Mucosa of stomach (tissue), 1 donor: ENCODE measurements at regions not wholly inside any gene's neighbourhood (a gene's known extent, or its start where the extent isn't known, plus 50 kb on each side); places are given as distances from the start of the nearest gene placed in this dataset.

Experiments
- H3K27me3 ChIP-seq: one replicate; pipeline ENCODE4 v1.7.0; 2013; ENCODE audit warnings: mild to moderate bottlenecking, low read length; ENCODE audit not compliant: control insufficient read depth, insufficient read depth
- H3K36me3 ChIP-seq: one replicate; pipeline ENCODE4 v1.7.0; 2013; ENCODE audit warnings: low read length; ENCODE audit not compliant: control insufficient read depth, insufficient read depth
- H3K4me1 ChIP-seq: one replicate; pipeline ENCODE4 v1.7.0; 2013; ENCODE audit warnings: mild to moderate bottlenecking, low read length; ENCODE audit not compliant: control insufficient read depth, insufficient read depth
- H3K4me3 ChIP-seq: one replicate; pipeline ENCODE4 v1.7.0; 2013; ENCODE audit warnings: low read length
- H3K9ac ChIP-seq: one replicate; pipeline ENCODE4 v1.7.0; 2013; ENCODE audit warnings: mild to moderate bottlenecking, low read length, moderate library complexity
- H3K9me3 ChIP-seq: one replicate; pipeline ENCODE4 v1.7.0; 2013; ENCODE audit warnings: mild to moderate bottlenecking, low read length, moderate library complexity; ENCODE audit not compliant: control insufficient read depth
- donor health status: Pancreatic carcinoma.

GRCh38 chr4:15260758-15261157 is 167.1 kb upstream of the C1QTNF7 start:
- Histone ChIP-seq H3K4me3 (no peak overlapping the region), H3K27me3 (no peaks in the 10 kb centered on the region), H3K9me3 (no peaks in the 10 kb centered on the region), H3K9ac (no peak overlapping the region), H3K4me1 (no peaks in the 10 kb centered on the region), H3K36me3 (no peaks in the 10 kb centered on the region)

DNA sequence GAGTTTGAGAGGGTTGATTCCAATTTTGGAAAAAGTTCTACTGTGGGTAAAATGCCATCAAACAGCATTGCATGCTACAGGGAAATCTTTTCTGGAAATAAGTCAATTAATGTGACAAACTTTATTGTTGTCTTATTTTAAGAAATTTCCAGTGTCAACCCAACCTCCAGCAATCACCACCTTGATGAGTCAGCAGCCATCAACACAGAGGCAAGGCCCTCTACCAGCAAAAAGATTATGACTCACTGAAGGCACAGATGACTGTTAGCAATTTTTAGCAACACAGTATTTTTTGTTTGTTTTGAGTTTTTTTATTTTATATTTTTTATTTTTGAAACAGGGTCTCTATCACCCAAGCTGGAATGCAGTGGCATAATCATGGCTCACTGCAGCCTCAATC is 165.4 kb upstream of the C1QTNF7 start:
- no peaks in the 10 kb centered on the region for H3K36me3 ChIP-seq
- no peak overlapping the region for H3K4me3 ChIP-seq
- no peaks in the 10 kb centered on the region for H3K27me3 ChIP-seq
- no peaks in the 10 kb centered on the region for H3K9me3 ChIP-seq
- no peak overlapping the region for H3K9ac ChIP-seq
- no peaks in the 10 kb centered on the region for H3K4me1 ChIP-seq

DNA sequence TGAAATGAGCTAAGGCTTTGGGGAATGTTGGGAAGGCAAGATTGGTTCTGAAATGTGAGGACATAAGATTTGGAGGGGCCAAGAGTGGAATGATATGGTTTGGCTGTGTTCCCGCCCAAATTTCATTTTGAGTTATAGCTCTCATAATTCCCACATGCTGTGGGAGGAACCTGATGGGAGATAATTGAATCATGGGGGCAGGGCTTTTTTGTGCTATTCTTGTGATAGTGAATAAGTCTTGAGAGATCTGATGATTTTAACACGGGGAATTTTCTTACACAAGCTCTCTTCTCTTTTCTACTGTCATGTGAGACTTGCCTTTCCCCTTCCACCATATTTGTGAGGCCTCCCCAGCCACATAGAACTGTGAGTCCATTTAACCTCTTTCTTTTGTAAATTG is 157.6 kb upstream of the C1QTNF7 start:
- no peaks in the 10 kb centered on the region for H3K4me1 ChIP-seq
- no peak overlapping the region for H3K4me3 ChIP-seq
- no peaks in the 10 kb centered on the region for H3K36me3 ChIP-seq
- no peak overlapping the region for H3K9ac ChIP-seq
- no peaks in the 10 kb centered on the region for H3K9me3 ChIP-seq
- no peaks in the 10 kb centered on the region for H3K27me3 ChIP-seq

- H3K4me1 ChIP-seq = no peaks in the 10 kb centered on the region
- H3K4me3 ChIP-seq = no peak overlapping the region
- H3K27me3 ChIP-seq = no peaks in the 10 kb centered on the region
- no peaks in the 10 kb centered on the region for H3K36me3 ChIP-seq
- no peak overlapping the region for H3K9ac ChIP-seq
- H3K9me3 ChIP-seq = no peaks in the 10 kb centered on the region
Observed at GRCh38 chr4:15286041-15286440, 141.8 kb upstream of the C1QTNF7 start.

- Histone ChIP-seq H3K9ac (no peak overlapping the region), H3K4me1 (no peaks in the 10 kb centered on the region), H3K36me3 (no peaks in the 10 kb centered on the region), H3K9me3 (no peaks in the 10 kb centered on the region), H3K4me3 (no peak overlapping the region), H3K27me3 (no peaks in the 10 kb centered on the region)
Observed at GRCh38 chr4:15291122-15291521, 136.7 kb upstream of the C1QTNF7 start.

DNA sequence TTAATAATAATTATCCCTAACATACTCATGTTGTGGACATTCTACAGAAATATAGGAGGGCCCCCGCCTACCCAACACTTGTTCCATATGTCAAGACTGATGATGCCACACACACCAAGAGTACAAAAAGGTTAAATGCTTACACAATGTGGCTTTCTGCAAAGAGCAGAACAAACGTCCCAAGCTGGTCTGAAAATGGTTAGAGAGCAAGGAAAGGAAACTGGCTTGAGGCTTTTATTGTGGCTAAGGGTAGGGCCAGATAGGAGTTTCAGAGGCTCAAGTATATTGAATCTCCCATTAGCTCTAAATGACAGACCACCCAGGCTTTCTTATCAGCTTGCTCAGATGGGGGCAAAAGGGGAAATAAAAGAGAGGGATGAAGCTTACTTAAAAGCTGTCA is 134.1 kb upstream of the C1QTNF7 start:
- Histone ChIP-seq H3K4me1 (no peaks in the 10 kb centered on the region), H3K9me3 (no peaks in the 10 kb centered on the region), H3K36me3 (no peaks in the 10 kb centered on the region), H3K9ac (no peak overlapping the region), H3K4me3 (no peak overlapping the region), H3K27me3 (no peaks in the 10 kb centered on the region)

GRCh38 chr4:15294202-15294601 is 133.6 kb upstream of the C1QTNF7 start:
- H3K9me3 ChIP-seq = no peaks in the 10 kb centered on the region
- H3K27me3 ChIP-seq = no peaks in the 10 kb centered on the region
- no peak overlapping the region for H3K4me3 ChIP-seq
- H3K4me1 ChIP-seq = no peaks in the 10 kb centered on the region
- no peaks in the 10 kb centered on the region for H3K36me3 ChIP-seq
- H3K9ac ChIP-seq = no peak overlapping the region

DNA sequence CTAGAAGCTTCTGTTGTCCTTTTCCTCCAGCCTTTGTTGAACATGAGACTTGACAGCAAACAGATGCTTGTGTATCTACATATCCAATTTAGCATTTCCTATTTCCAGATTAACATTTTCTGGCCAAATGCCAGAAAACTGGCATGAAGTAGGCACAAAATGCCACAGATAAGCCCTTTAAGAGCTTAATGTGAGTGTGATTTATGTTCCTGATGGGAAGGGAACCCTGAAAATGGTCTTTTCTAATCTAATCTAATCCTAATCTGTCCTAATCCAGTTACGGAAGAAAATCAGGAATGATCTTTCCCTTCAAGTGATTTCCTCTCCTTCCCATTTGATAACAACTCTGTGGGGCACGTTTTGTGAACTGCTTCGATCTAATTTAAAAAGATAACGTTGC is 133.0 kb upstream of the C1QTNF7 start:
- Histone ChIP-seq H3K4me3 (no peak overlapping the region), H3K4me1 (no peaks in the 10 kb centered on the region), H3K9me3 (no peaks in the 10 kb centered on the region), H3K9ac (no peak overlapping the region), H3K36me3 (no peaks in the 10 kb centered on the region), H3K27me3 (no peaks in the 10 kb centered on the region)

DNA sequence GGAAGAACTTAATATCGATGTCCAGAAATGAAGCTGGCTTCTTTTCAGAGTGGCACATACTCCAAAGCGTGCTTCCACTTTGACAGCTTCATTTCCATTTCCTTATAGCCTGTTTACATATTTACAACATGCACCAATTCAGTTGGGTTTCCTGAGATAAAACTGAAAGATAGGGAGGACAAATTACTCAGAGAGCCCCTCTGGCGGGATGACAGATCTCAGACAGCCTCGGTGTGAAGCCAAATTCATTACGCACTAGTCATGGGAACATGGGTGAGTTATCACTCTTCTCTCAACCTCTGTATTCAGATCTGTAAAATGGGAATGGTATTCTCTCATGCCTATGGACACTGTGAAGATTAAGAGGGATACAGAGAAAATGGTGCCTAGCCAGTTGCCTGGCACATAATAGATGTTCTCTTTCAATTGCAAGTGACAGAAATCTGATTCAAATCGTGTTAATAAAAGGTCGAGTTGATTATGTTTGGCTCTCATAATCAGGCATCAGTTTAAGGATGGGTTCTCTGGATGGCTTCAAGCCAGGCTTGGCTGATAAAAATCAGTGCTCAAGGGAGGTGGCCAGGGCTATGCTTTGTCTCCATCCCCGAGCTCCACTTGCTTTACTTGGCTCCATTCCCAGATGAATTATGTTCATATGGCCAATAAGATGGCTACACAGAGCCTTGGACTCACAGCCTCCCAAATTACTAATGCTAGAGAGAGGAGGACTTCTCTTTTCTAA is 132.2 kb upstream of the C1QTNF7 start:
- H3K27me3 ChIP-seq = no peaks in the 10 kb centered on the region
- no peak overlapping the region for H3K4me3 ChIP-seq
- H3K9ac ChIP-seq = no peak overlapping the region
- H3K36me3 ChIP-seq = no peaks in the 10 kb centered on the region
- no peaks in the 10 kb centered on the region for H3K9me3 ChIP-seq
- H3K4me1 ChIP-seq = no peaks in the 10 kb centered on the region

DNA sequence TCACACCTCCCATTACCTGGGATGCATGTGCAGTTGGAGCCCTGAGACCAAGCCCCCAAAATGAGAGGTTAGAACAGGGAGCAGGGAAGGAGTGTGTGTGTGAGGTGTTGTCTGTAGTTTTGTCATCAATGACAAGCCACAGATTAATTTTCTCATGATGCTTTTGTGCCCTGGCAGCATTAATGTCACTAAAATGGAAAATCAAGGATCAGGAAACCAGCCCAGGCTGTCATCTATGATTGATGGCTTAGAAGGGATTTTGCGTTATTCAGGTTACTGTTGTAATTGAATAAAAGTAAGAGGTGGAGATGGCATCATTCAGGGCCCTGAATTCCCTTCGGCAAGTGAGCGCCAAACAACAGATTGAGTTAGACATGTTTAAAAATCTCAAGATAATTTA is 130.5 kb upstream of the C1QTNF7 start:
- no peak overlapping the region for H3K4me3 ChIP-seq
- no peaks in the 10 kb centered on the region for H3K36me3 ChIP-seq
- H3K9me3 ChIP-seq = no peaks in the 10 kb centered on the region
- H3K4me1 ChIP-seq = no peaks in the 10 kb centered on the region
- no peaks in the 10 kb centered on the region for H3K27me3 ChIP-seq
- H3K9ac ChIP-seq = no peak overlapping the region

DNA sequence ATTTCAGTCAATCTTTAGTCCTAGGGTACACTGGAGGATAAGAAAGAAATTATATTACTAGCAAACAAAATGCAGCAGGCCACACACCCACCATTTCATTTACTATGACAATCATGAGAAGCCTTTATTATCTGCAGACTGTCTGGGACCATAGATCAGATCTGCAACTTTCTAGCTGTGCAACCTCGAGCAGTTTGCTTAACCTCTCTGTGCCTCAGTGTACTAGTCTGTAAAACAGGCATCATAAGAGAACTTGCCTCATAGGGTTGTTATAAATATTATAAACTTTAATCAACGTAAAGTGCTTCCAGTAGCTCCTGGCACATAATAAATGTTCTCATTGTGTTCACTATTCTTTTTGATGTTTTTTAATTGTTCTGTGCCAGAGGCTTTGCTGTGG is 128.2 kb upstream of the C1QTNF7 start:
- Histone ChIP-seq H3K27me3 (no peaks in the 10 kb centered on the region), H3K4me3 (no peak overlapping the region), H3K4me1 (no peaks in the 10 kb centered on the region), H3K9ac (no peak overlapping the region), H3K9me3 (no peaks in the 10 kb centered on the region), H3K36me3 (no peaks in the 10 kb centered on the region)

- no peak overlapping the region for H3K9ac ChIP-seq
- H3K27me3 ChIP-seq = no peaks in the 10 kb centered on the region
- no peaks in the 10 kb centered on the region for H3K9me3 ChIP-seq
- H3K4me1 ChIP-seq = no peaks in the 10 kb centered on the region
- no peaks in the 10 kb centered on the region for H3K36me3 ChIP-seq
- H3K4me3 ChIP-seq = no peak overlapping the region
Observed at GRCh38 chr4:15303052-15303641, 124.7 kb upstream of the C1QTNF7 start.
